Fibroblast of pulmonary artery (primary cell): ENCODE measurements at regions not wholly inside any gene's neighbourhood (a gene's known extent, or its start where the extent isn't known, plus 50 kb on each side); places are given as distances from the start of the nearest gene placed in this dataset.

ENCODE experiments used
- DNase-seq: peaks from one replicate; pipeline ENCODE4 v3.0.0-alpha.2; 2010; ENCODE audit warnings: low read depth
- H3K4me3 ChIP-seq: replicated peaks from 2 replicates; pipeline ENCODE4 v1.5.1; 2011; ENCODE audit warnings: low read depth, mild to moderate bottlenecking, control low read depth, low read length, moderate library complexity
- CTCF ChIP-seq: IDR thresholded peaks from 2 replicates; pipeline ENCODE4 v1.5.1; 2011; ENCODE audit warnings: mild to moderate bottlenecking, control low read depth, low read length, inconsistent platforms; ENCODE audit errors: missing control alignments

- no peak overlapping the region for H3K4me3 ChIP-seq
- no peak for TF ChIP-seq CTCF
- DNase-seq, result no peak
These were observed 385.1 kb downstream of the ZNF536 start for GRCh38 chr19:30757104-30757836.

DNA sequence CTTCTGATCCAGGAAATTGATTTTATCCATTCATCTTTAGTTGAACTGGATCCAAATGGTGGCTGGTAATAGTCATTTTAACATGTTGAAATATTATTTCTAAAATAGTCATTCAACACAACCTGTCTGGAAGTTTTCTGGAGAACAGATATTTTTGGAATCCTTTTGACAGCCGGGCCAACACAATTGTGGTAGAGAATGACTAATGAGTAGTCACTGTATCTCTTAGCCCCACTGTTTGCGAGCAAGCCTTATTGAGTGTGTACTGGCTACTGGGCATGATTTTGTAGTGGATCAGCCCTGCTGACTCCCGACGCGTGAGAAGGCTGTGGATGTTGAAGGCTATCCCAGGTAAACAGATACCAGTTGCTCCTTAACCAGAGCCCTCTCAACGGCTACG, 383.4 kb downstream of the ZNF536 start:
- no peak for DNase-seq
- TF ChIP-seq CTCF, result no peak
- H3K4me3 ChIP-seq, result no peak overlapping the region

- no peak for DNase-seq
- H3K4me3 ChIP-seq, result no peak overlapping the region
- no peak for TF ChIP-seq CTCF
These were observed 382.0 kb downstream of the ZNF536 start for GRCh38 chr19:30754162-30754561.

DNA sequence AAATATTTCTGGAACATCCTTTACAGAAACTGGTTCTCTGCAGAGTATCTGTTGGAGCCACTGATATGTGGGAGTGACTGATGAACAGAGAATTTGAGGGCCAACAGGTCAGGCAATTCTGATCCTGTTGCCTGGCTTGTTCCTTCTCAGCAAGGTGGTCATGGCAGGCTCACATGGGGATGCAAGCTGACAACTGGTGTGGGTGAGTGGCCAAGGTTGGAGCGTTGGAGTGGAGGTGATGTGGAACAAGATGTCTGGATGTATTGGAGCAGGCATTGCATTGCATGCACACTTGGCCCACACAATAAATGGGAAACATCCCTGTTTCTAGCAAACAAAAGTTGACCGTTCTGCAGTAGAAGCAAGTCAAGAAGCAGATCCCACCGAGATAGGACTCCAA, 380.7 kb downstream of the ZNF536 start:
- no peak overlapping the region for H3K4me3 ChIP-seq
- no peak for TF ChIP-seq CTCF
- no peak for DNase-seq

DNA sequence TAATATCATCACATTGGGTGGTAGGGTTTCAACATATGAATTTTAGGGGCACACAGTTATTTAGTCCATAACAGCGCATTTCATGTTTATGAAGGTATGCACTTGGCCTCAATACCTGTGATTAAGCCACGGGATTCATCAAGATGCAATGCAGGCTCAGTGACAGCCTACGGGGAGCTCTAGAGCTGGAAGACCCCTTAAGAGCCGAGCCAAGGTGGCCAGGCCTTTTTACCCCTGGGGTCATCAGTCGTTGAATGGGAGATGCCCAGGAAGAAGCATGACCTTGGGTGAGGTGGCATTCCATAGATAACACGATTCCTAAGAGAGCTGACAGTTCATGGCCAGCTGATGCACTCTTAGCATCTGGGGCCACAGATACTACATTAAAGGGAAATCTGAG, 380.0 kb downstream of the ZNF536 start:
- TF ChIP-seq CTCF, result no peak
- DNase-seq, result no peak

DNA sequence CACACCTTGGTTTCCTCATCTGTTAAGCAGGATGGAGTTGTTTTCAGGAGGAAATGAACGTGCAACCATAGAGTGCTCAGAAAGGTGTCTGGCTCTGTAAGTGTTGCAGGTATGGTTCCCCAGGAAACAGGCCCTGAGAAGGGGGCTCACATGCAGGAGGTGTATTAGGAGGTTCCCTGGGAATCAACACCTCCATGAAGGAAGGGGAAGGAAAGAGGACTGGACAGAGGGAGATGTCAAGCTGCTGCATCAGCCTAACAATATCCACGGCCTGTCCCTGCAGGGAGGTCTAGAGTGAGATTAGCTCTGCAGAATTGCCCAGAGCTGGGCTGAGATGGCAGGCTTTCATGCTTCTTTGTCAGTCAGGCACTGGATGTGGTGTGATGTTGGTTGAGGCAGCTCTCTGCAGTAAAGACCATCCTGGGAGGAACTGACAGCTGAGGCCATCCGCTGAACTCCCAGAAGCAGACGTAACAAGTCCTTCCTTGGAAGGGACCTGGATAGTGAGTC, 373.3 kb downstream of the ZNF536 start:
- H3K4me3 ChIP-seq, result no peak overlapping the region
- no peak for DNase-seq
- no peak for TF ChIP-seq CTCF

More for the DNA sequence above, 380.0 kb downstream of the ZNF536 start:
- H3K4me3 ChIP-seq, result no peak overlapping the region

DNA sequence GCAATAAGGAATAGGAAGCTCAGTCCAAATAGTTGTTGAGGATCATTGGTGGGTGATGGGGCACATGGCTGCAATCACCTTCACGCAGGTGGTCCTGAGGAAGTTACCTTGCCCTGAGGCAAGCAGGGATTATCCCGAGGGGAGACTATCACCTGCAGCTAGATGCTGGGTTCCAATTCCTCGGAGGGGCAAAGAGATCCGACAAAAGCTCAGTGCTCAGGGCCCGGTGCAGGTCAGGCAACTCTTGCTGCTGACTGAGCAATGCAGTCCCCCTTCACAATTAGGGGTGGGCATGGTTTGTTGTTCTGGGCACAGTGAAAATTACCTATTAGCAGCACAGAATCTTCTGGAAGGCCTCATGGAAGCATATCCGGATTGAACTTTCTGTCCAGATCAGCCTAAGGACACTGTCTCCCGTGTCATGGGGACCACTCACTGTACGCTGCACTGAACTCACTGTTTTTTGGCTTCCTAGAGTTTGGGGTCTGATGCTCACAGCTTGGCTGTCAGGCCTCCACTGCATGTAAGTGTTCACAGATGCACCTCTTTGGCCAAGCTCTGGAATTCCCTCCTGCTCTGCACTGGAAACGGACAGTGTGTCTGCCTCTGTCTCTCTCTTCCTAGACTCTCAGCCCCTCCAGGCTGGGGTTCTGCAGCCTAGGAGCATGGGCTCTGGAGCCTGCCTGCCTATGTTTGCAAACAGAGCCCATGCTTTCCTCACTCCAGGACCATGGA, 372.7 kb downstream of the ZNF536 start:
- no peak for TF ChIP-seq CTCF
- no peak for DNase-seq
- H3K4me3 ChIP-seq, result no peak overlapping the region
